Naive thymus-derived CD8-positive, alpha-beta T cell (primary cell): ENCODE measurements at regions not wholly inside any gene's neighbourhood (a gene's known extent, or its start where the extent isn't known, plus 50 kb on each side); places are given as distances from the start of the nearest gene placed in this dataset.
A peak's percentile ranks its signal among the peaks of the same experiment; 100 is the strongest.

ENCODE experiments used
- ATAC-seq, 2 donors: fragments of 150-1000 bp; cut with Tn5 transposase in 1 of 2; sonication (Bioruptor Pico), chemical (Tn5 transposase) in 1 of 2; 1 replicate in 1 of 2; 2 replicates in 1 of 2; pipeline ENCODE4 v1.10.0; 2021; ENCODE audit warnings: mild to moderate bottlenecking in 2 of 2, moderate library complexity in 2 of 2
- POLR2A ChIA-PET: fragments of 350-600 bp; sonication (Branson Sonifier 250); formaldehyde crosslinking; loops from one replicate; lab custom pipeline; 2021; ENCODE audit warnings: antibody characterized with exemption; lab: Charles Lee
- DNase-seq, 10 donors: peaks; one replicate each; pipeline versions ENCODE4 v3.0.0 to v3.0.0-alpha.2; 2020 to 2022
- H3K27ac Mint-ChIP-seq, 10 donors: one replicate each; pipeline ENCODE4 v1.8.0; 2020 to 2022; ENCODE audit warnings: mild to moderate bottlenecking in 10 of 10, mixed read lengths in 10 of 10, moderate library complexity in 4 of 10, inconsistent platforms in 1 of 10
- H3K27me3 Mint-ChIP-seq, 5 donors: one replicate each; pipeline ENCODE4 v1.8.0; 2021 to 2022; ENCODE audit warnings: mixed read lengths in 5 of 5
- H3K36me3 Mint-ChIP-seq, 3 donors: one replicate each; pipeline ENCODE4 v1.8.0; 2020 to 2022; ENCODE audit warnings: mixed read lengths in 3 of 3, mild to moderate bottlenecking in 2 of 3, inconsistent platforms in 1 of 3
- H3K4me1 Mint-ChIP-seq, 4 donors: one replicate each; pipeline ENCODE4 v1.8.0; 2021 to 2022; ENCODE audit warnings: mixed read lengths in 4 of 4
- H3K4me3 Mint-ChIP-seq, 10 donors: one replicate each; pipeline ENCODE4 v1.8.0; 2020 to 2022; ENCODE audit warnings: mild to moderate bottlenecking in 10 of 10, mixed read lengths in 10 of 10, moderate library complexity in 6 of 10, inconsistent platforms in 1 of 10
- H3K9me3 Mint-ChIP-seq, 9 donors: one replicate each; pipeline ENCODE4 v1.8.0; 2020 to 2022; ENCODE audit warnings: mixed read lengths in 9 of 9, mild to moderate bottlenecking in 3 of 9, inconsistent platforms in 1 of 9, moderate library complexity in 1 of 9

- no peaks in the 10 kb centered on the region for H3K4me1 Mint-ChIP-seq
- DNase-seq (no peak), ATAC-seq (no peak)
- peaks cover 5 to 49% (median 44%) of the 10 kb centered on the region in 5 donors for H3K27me3 Mint-ChIP-seq
- H3K36me3 Mint-ChIP-seq: no peaks in the 10 kb centered on the region
- no peak overlapping the region for H3K27ac Mint-ChIP-seq
- H3K4me3 Mint-ChIP-seq: no peak overlapping the region
- POLR2A ChIA-PET: no interaction called here
- H3K9me3 Mint-ChIP-seq: no peaks in the 10 kb centered on the region
These were observed 295.6 kb downstream of the ZNF536 start for GRCh38 chr19:30667746-30668145.

- H3K4me3 Mint-ChIP-seq: no peak overlapping the region
- H3K27ac Mint-ChIP-seq: no peak overlapping the region
- H3K36me3 Mint-ChIP-seq: no peaks in the 10 kb centered on the region
- H3K27me3 Mint-ChIP-seq: peaks cover 7 to 54% (median 40%) of the 10 kb centered on the region in 5 donors
- ATAC-seq: no peak
- no peaks in the 10 kb centered on the region for H3K9me3 Mint-ChIP-seq
- POLR2A ChIA-PET: no interaction called here
- DNase-seq: no peak
- H3K4me1 Mint-ChIP-seq: no peaks in the 10 kb centered on the region
These were observed 295.0 kb downstream of the ZNF536 start for GRCh38 chr19:30667227-30667626.

GRCh38 chr19:30666301-30666803, 294.2 kb downstream of the ZNF536 start:
- Mint-ChIP-seq H3K9me3 (no peaks in the 10 kb centered on the region), H3K27me3 (peaks cover 7 to 63% (median 44%) of the 10 kb centered on the region in 5 donors), H3K4me3 (no peak overlapping the region), H3K36me3 (no peaks in the 10 kb centered on the region), H3K4me1 (no peaks in the 10 kb centered on the region), H3K27ac (no peak overlapping the region)
- POLR2A ChIA-PET: no interaction called here
- DNase-seq (peak in 7 of 10 donors; percentile 15 to 68 (median 21)), ATAC-seq (peak in 1 of 2 donors; percentile 39)

- POLR2A ChIA-PET: no interaction called here
- DNase-seq: no peak
- H3K27ac Mint-ChIP-seq: no peak overlapping the region
- no peaks in the 10 kb centered on the region for H3K36me3 Mint-ChIP-seq
- ATAC-seq: no peak
- no peaks in the 10 kb centered on the region for H3K4me1 Mint-ChIP-seq
- no peak overlapping the region for H3K4me3 Mint-ChIP-seq
- no peaks in the 10 kb centered on the region for H3K9me3 Mint-ChIP-seq
- H3K27me3 Mint-ChIP-seq: peaks cover 7 to 55% (median 35%) of the 10 kb centered on the region in 5 donors
These were observed 293.3 kb downstream of the ZNF536 start for GRCh38 chr19:30665449-30665848.

- H3K4me3 Mint-ChIP-seq: no peak overlapping the region
- H3K4me1 Mint-ChIP-seq: no peaks in the 10 kb centered on the region
- H3K36me3 Mint-ChIP-seq: no peaks in the 10 kb centered on the region
- ATAC-seq (no peak), DNase-seq (no peak)
- peaks cover 0 to 2% (median 0%) of the 10 kb centered on the region in 9 donors for H3K9me3 Mint-ChIP-seq
- peaks cover 3 to 52% (median 25%) of the 10 kb centered on the region in 5 donors for H3K27me3 Mint-ChIP-seq
- no peak overlapping the region for H3K27ac Mint-ChIP-seq
- POLR2A ChIA-PET: no interaction called here
These were observed 291.5 kb downstream of the ZNF536 start for GRCh38 chr19:30663611-30664174.

GRCh38 chr19:30662211-30662861, 290.2 kb downstream of the ZNF536 start:
- peaks cover 0 to 3% (median 0%) of the 10 kb centered on the region in 9 donors for H3K9me3 Mint-ChIP-seq
- no peaks in the 10 kb centered on the region for H3K36me3 Mint-ChIP-seq
- DNase-seq: no peak
- peaks cover 8 to 62% (median 21%) of the 10 kb centered on the region in 5 donors for H3K27me3 Mint-ChIP-seq
- no peaks in the 10 kb centered on the region for H3K4me1 Mint-ChIP-seq
- POLR2A ChIA-PET: no interaction called here
- H3K27ac Mint-ChIP-seq: no peak overlapping the region
- H3K4me3 Mint-ChIP-seq: no peak overlapping the region
- ATAC-seq: no peak

GRCh38 chr19:30659638-30660037, 287.5 kb downstream of the ZNF536 start:
- Mint-ChIP-seq H3K27me3 (peaks cover 8 to 67% (median 24%) of the 10 kb centered on the region in 5 donors), H3K36me3 (no peaks in the 10 kb centered on the region), H3K9me3 (peaks cover 0 to 3% (median 0%) of the 10 kb centered on the region in 9 donors), H3K27ac (no peak overlapping the region), H3K4me1 (no peaks in the 10 kb centered on the region), H3K4me3 (no peak overlapping the region)
- ATAC-seq (no peak), DNase-seq (no peak)
- POLR2A ChIA-PET: no interaction called here

- POLR2A ChIA-PET: no interaction called here
- no peaks in the 10 kb centered on the region for H3K36me3 Mint-ChIP-seq
- H3K9me3 Mint-ChIP-seq: peaks cover 0 to 3% (median 0%) of the 10 kb centered on the region in 9 donors
- ATAC-seq (no peak), DNase-seq (no peak)
- H3K27ac Mint-ChIP-seq: no peak overlapping the region
- peaks cover 5 to 36% (median 24%) of the 10 kb centered on the region in 5 donors for H3K27me3 Mint-ChIP-seq
- H3K4me3 Mint-ChIP-seq: no peak overlapping the region
- H3K4me1 Mint-ChIP-seq: no peaks in the 10 kb centered on the region
These were observed 284.4 kb downstream of the ZNF536 start for GRCh38 chr19:30656520-30657100.

- no peaks in the 10 kb centered on the region for H3K4me1 Mint-ChIP-seq
- peaks cover 0 to 3% (median 0%) of the 10 kb centered on the region in 9 donors for H3K9me3 Mint-ChIP-seq
- no peak for DNase-seq
- POLR2A ChIA-PET: no interaction called here
- H3K27ac Mint-ChIP-seq: no peak overlapping the region
- H3K36me3 Mint-ChIP-seq: no peaks in the 10 kb centered on the region
- ATAC-seq: no peak
- peaks cover 9 to 37% (median 33%) of the 10 kb centered on the region in 5 donors for H3K27me3 Mint-ChIP-seq
- H3K4me3 Mint-ChIP-seq: no peak overlapping the region
These were observed 281.6 kb downstream of the ZNF536 start for GRCh38 chr19:30653646-30654386.

GRCh38 chr19:30652751-30653150, 280.6 kb downstream of the ZNF536 start:
- Mint-ChIP-seq H3K27me3 (peaks cover 10 to 44% (median 35%) of the 10 kb centered on the region in 5 donors), H3K27ac (no peak overlapping the region), H3K4me1 (no peaks in the 10 kb centered on the region), H3K4me3 (no peak overlapping the region), H3K9me3 (no peaks in the 10 kb centered on the region), H3K36me3 (no peaks in the 10 kb centered on the region)
- DNase-seq: no peak
- POLR2A ChIA-PET: no interaction called here
- ATAC-seq: no peak

- POLR2A ChIA-PET: no interaction called here
These were observed 279.5 kb downstream of the ZNF536 start for GRCh38 chr19:30651691-30652090.

GRCh38 chr19:30651066-30651465, 278.9 kb downstream of the ZNF536 start:
- H3K4me3 Mint-ChIP-seq: no peak overlapping the region
- peaks cover 10 to 47% (median 38%) of the 10 kb centered on the region in 5 donors for H3K27me3 Mint-ChIP-seq
- no peak overlapping the region for H3K27ac Mint-ChIP-seq
- no peaks in the 10 kb centered on the region for H3K4me1 Mint-ChIP-seq
- DNase-seq (no peak), ATAC-seq (no peak)
- H3K9me3 Mint-ChIP-seq: peaks cover 0 to 2% (median 0%) of the 10 kb centered on the region in 9 donors
- POLR2A ChIA-PET: no interaction called here
- H3K36me3 Mint-ChIP-seq: no peaks in the 10 kb centered on the region

More at GRCh38 chr19:30651691-30652090, 279.5 kb downstream of the ZNF536 start:
- Mint-ChIP-seq H3K4me3 (no peak overlapping the region), H3K4me1 (no peaks in the 10 kb centered on the region), H3K27ac (no peak overlapping the region), H3K36me3 (no peaks in the 10 kb centered on the region), H3K27me3 (peaks cover 10 to 48% (median 38%) of the 10 kb centered on the region in 5 donors), H3K9me3 (peaks cover 0 to 2% (median 0%) of the 10 kb centered on the region in 9 donors)
- no peak for DNase-seq
- ATAC-seq: no peak
